ENCODE measurements at regions not wholly inside any gene's neighbourhood (a gene's known extent, or its start where the extent isn't known, plus 50 kb on each side); places are given as distances from the start of the nearest gene placed in this dataset.

GRCh38 chr18:60157810-60158209, 214.8 kb downstream of the MC4R start:
- no TSS peak for BruUV-seq (replicated peaks)
- POLR2A ChIA-PET, result no interaction called here
- intact Hi-C loops (cut with micrococcal nuclease; ENCODE audit: unreplicated experiment), result no loop called here

GRCh38 chr18:60153376-60153775, 219.2 kb downstream of the MC4R start:
- 18% methylated on average over 3 of the region's 3 CpGs for WGBS (ENCODE audit: low lambda C conversion rate)

More at GRCh38 chr18:60157810-60158209, 214.8 kb downstream of the MC4R start:
- in situ Hi-C loops (cut with HindIII; ENCODE audit: extremely low pct_ligation_motif_present, low pct_unique_long_range_greater_than_20kb), result no loop called here
- H3K4me3 ChIP-seq (replicated peaks in 1 of 3; ENCODE audit: insufficient read depth in 1 of 3, low read depth in 2 of 3, low read length in 3 of 3), result no peak overlapping the region
- ATAC-seq (no peak), DNase-seq (ENCODE audit: low spot score) (no peak), FAIRE-seq (no peak)
- 0% methylated on average over 3 of the region's 3 CpGs for WGBS (ENCODE audit: low lambda C conversion rate)
- no peaks in the 10 kb centered on the region for H3K79me2 ChIP-seq (ENCODE audit: insufficient read depth, low read length)
- no peak overlapping the region for H3K27ac ChIP-seq (ENCODE audit: extremely low read length, insufficient read depth, low read length)
- H3K4me2 ChIP-seq (ENCODE audit: low read depth, low read length), result no peak overlapping the region
- H3K27me3 ChIP-seq (ENCODE audit: control insufficient read depth in 1 of 2, insufficient read depth in 2 of 2, low read length in 2 of 2), result no peaks in the 10 kb centered on the region
- TF ChIP-seq ZNF235 (CRISPR knock-in tag; IDR thresholded peaks at IDR 0.05; ENCODE audit: borderline replicate concordance) (no peak), MNT (IDR thresholded peaks at IDR 0.05) (peak; percentile 59)
- no peak overlapping the region for H3K9ac ChIP-seq (ENCODE audit: insufficient read depth, low read depth, low read length)
- H3K4me1 ChIP-seq (ENCODE audit: insufficient read depth, low read length), result no peaks in the 10 kb centered on the region
- CTCF ChIA-PET (ENCODE audit: low intra/inter-chr PET ratio, low total read pairs), result no interaction called here
- H4K20me1 ChIP-seq (ENCODE audit: insufficient read depth, low read length), result no peaks in the 10 kb centered on the region
- H3K36me3 ChIP-seq (replicated peaks in 1 of 2; ENCODE audit: control insufficient read depth in 1 of 2, insufficient read depth in 2 of 2, low read length in 2 of 2), result no peaks in the 10 kb centered on the region
- H3K9me3 ChIP-seq (ENCODE audit: low read length), result no peaks in the 10 kb centered on the region
- no peak overlapping the region for H2AFZ ChIP-seq (ENCODE audit: low read length)

More at GRCh38 chr18:60153376-60153775, 219.2 kb downstream of the MC4R start:
- H3K27me3 ChIP-seq (ENCODE audit: control insufficient read depth in 1 of 2, insufficient read depth in 2 of 2, low read length in 2 of 2), result no peaks in the 10 kb centered on the region
- H3K4me1 ChIP-seq (ENCODE audit: insufficient read depth, low read length), result no peaks in the 10 kb centered on the region
- no TSS peak for BruUV-seq (replicated peaks)
- CTCF ChIA-PET (ENCODE audit: low intra/inter-chr PET ratio, low total read pairs), result no interaction called here
- in situ Hi-C loops (cut with HindIII; ENCODE audit: extremely low pct_ligation_motif_present, low pct_unique_long_range_greater_than_20kb) (no loop called here), intact Hi-C loops (cut with micrococcal nuclease; ENCODE audit: unreplicated experiment) (no loop called here)
- no peak overlapping the region for H2AFZ ChIP-seq (ENCODE audit: low read length)
- H3K36me3 ChIP-seq (replicated peaks in 1 of 2; ENCODE audit: control insufficient read depth in 1 of 2, insufficient read depth in 2 of 2, low read length in 2 of 2), result no peaks in the 10 kb centered on the region
- H3K79me2 ChIP-seq (ENCODE audit: insufficient read depth, low read length), result no peaks in the 10 kb centered on the region
- H3K9ac ChIP-seq (ENCODE audit: insufficient read depth, low read depth, low read length), result no peak overlapping the region
- H3K27ac ChIP-seq (ENCODE audit: extremely low read length, insufficient read depth, low read length), result no peak overlapping the region
- no peak for DNase-seq (ENCODE audit: low spot score)
- no peak overlapping the region for H3K4me3 ChIP-seq (replicated peaks in 1 of 3; ENCODE audit: insufficient read depth in 1 of 3, low read depth in 2 of 3, low read length in 3 of 3)
- ATAC-seq, result no peak
- TF ChIP-seq CEBPB (IDR thresholded peaks at IDR 0.05; ENCODE audit: borderline replicate concordance, low read depth, low read length) (0 out of 2 replicates have a peak, but pooled peaks have one; percentile 8), CAMTA2 (CRISPR knock-in tag; IDR thresholded peaks at IDR 0.05; ENCODE audit: borderline replicate concordance) (no peak)
- no peaks in the 10 kb centered on the region for H3K9me3 ChIP-seq (ENCODE audit: low read length)
- FAIRE-seq, result no peak
- H3K4me2 ChIP-seq (ENCODE audit: low read depth, low read length), result no peak overlapping the region
- POLR2A ChIA-PET, result no interaction called here
- H4K20me1 ChIP-seq (ENCODE audit: insufficient read depth, low read length), result no peaks in the 10 kb centered on the region
